Suprapubic skin (tissue), 4 donors: ENCODE measurements at regions not wholly inside any gene's neighbourhood (a gene's known extent, or its start where the extent isn't known, plus 50 kb on each side); places are given as distances from the start of the nearest gene placed in this dataset.

Experiments
- DNase-seq, 2 donors: peaks; one replicate each; pipeline ENCODE4 v3.0.0-alpha.2; 2019; ENCODE audit warnings: low spot score in 2 of 2
- H3K27ac ChIP-seq: fragments of 200-600 bp; sonication (generic); one replicate; pipeline ENCODE4 v1.5.1; 2019
- H3K27me3 ChIP-seq: fragments of 200-600 bp; sonication (generic); one replicate; pipeline ENCODE4 v1.5.1; 2019
- H3K36me3 ChIP-seq: fragments of 200-600 bp; sonication (generic); one replicate; pipeline ENCODE4 v1.5.1; 2019
- H3K4me1 ChIP-seq: fragments of 200-600 bp; sonication (generic); one replicate; pipeline ENCODE4 v1.5.1; 2019
- H3K4me3 ChIP-seq: fragments of 200-600 bp; sonication (generic); one replicate; pipeline ENCODE4 v1.5.1; 2019; ENCODE audit warnings: mild to moderate bottlenecking
- H3K9me3 ChIP-seq: fragments of 200-600 bp; sonication (generic); one replicate; pipeline ENCODE4 v1.5.1; 2019
- CTCF ChIP-seq, 2 donors: fragments of 200-600 bp in 1 of 2; fragments of 450-650 bp in 1 of 2; sonication (generic) in 1 of 2; IDR thresholded peaks; one replicate each; pipeline ENCODE4 v1.5.1; 2016 to 2019; ENCODE audit warnings: antibody characterized with exemption in 2 of 2, mild to moderate bottlenecking in 1 of 2, moderate library complexity in 1 of 2
- EP300 ChIP-seq: sonication (generic); formaldehyde crosslinking; IDR thresholded peaks from one replicate; pipeline ENCODE4 v1.6.1; 2017; ENCODE audit warnings: antibody characterized with exemption
- POLR2A ChIP-seq, 2 donors: fragments of 450-650 bp; IDR thresholded peaks; one replicate each; pipeline ENCODE4 v1.6.1; 2017; ENCODE audit warnings: antibody characterized with exemption in 2 of 2, mild to moderate bottlenecking in 2 of 2, moderate library complexity in 2 of 2
- POLR2AphosphoS5 ChIP-seq, 3 donors: sonication (generic); formaldehyde crosslinking; IDR thresholded peaks; one replicate each; pipeline ENCODE4 v1.6.1; 2017; ENCODE audit warnings: antibody characterized with exemption in 3 of 3
- WGBS: methylation state at CpG from one replicate; pipeline ENCODE4 v1.1.5; 2018; 5-methylcytosine and 5-hydroxymethylcytosine counted together

- H3K4me3 ChIP-seq: no peak overlapping the region
- H3K36me3 ChIP-seq: no peaks in the 10 kb centered on the region
- H3K9me3 ChIP-seq: no peaks in the 10 kb centered on the region
- TF ChIP-seq POLR2AphosphoS5 (IDR thresholded peaks at IDR 0.05) (no peak), POLR2A (IDR thresholded peaks at IDR 0.05) (no peak), CTCF (IDR thresholded peaks at IDR 0.05) (no peak), EP300 (no peak)
- H3K4me1 ChIP-seq: no peaks in the 10 kb centered on the region
- DNase-seq: no peak
- H3K27ac ChIP-seq: no peak overlapping the region
- 50% methylated on average over 2 of the region's 2 CpGs for WGBS
- no peaks in the 10 kb centered on the region for H3K27me3 ChIP-seq
Measured at GRCh38 chr7:137091396-137091795, 222.9 kb downstream of the CHRM2 start.

GRCh38 chr7:137086896-137087295 is 218.4 kb downstream of the CHRM2 start:
- Histone ChIP-seq H3K4me1 (no peaks in the 10 kb centered on the region), H3K4me3 (no peak overlapping the region), H3K9me3 (no peaks in the 10 kb centered on the region), H3K36me3 (no peaks in the 10 kb centered on the region), H3K27ac (no peak overlapping the region), H3K27me3 (no peaks in the 10 kb centered on the region)
- DNase-seq: no peak
- no peak for TF ChIP-seq CTCF (IDR thresholded peaks at IDR 0.05)
- TF ChIP-seq POLR2A (IDR thresholded peaks at IDR 0.05): no peak
- no peak for TF ChIP-seq EP300
- TF ChIP-seq POLR2AphosphoS5 (IDR thresholded peaks at IDR 0.05): no peak
- 96% methylated on average over 3 of the region's 3 CpGs for WGBS

- Histone ChIP-seq H3K4me1 (no peaks in the 10 kb centered on the region), H3K36me3 (no peaks in the 10 kb centered on the region)
- WGBS: 39% methylated on average over 5 of the region's 5 CpGs
Measured at GRCh38 chr7:137084607-137085380, 216.3 kb downstream of the CHRM2 start.

GRCh38 chr7:137082391-137082790 is 213.9 kb downstream of the CHRM2 start:
- Histone ChIP-seq H3K27me3 (no peaks in the 10 kb centered on the region), H3K4me1 (no peaks in the 10 kb centered on the region), H3K4me3 (no peak overlapping the region), H3K27ac (no peak overlapping the region), H3K36me3 (no peaks in the 10 kb centered on the region), H3K9me3 (no peaks in the 10 kb centered on the region)
- TF ChIP-seq EP300 (no peak), POLR2AphosphoS5 (IDR thresholded peaks at IDR 0.05) (no peak), CTCF (IDR thresholded peaks at IDR 0.05) (no peak), POLR2A (IDR thresholded peaks at IDR 0.05) (no peak)
- no peak for DNase-seq

More at GRCh38 chr7:137084607-137085380, 216.3 kb downstream of the CHRM2 start:
- H3K9me3 ChIP-seq: no peaks in the 10 kb centered on the region
- DNase-seq: no peak
- H3K27ac ChIP-seq: no peak overlapping the region
- no peak overlapping the region for H3K4me3 ChIP-seq
- H3K27me3 ChIP-seq: no peaks in the 10 kb centered on the region
- TF ChIP-seq EP300 (no peak), POLR2AphosphoS5 (IDR thresholded peaks at IDR 0.05) (no peak), POLR2A (IDR thresholded peaks at IDR 0.05) (no peak), CTCF (IDR thresholded peaks at IDR 0.05) (no peak)

GRCh38 chr7:137081321-137082093 is 213.1 kb downstream of the CHRM2 start:
- H3K4me1 ChIP-seq: no peaks in the 10 kb centered on the region
- H3K4me3 ChIP-seq: no peak overlapping the region
- no peaks in the 10 kb centered on the region for H3K27me3 ChIP-seq
- H3K36me3 ChIP-seq: no peaks in the 10 kb centered on the region
- peak in 1 of 2 donors; percentile 69 for DNase-seq
- H3K9me3 ChIP-seq: no peaks in the 10 kb centered on the region
- no peak for TF ChIP-seq POLR2A (IDR thresholded peaks at IDR 0.05)
- peak in 1 of 3 donors; percentile 72 for TF ChIP-seq POLR2AphosphoS5 (IDR thresholded peaks at IDR 0.05)
- TF ChIP-seq CTCF (IDR thresholded peaks at IDR 0.05): no peak
- TF ChIP-seq EP300: no peak
- 27% methylated on average over 2 of the region's 2 CpGs for WGBS
- no peak overlapping the region for H3K27ac ChIP-seq
